ENCODE measurements at regions not wholly inside any gene's neighbourhood (a gene's known extent, or its start where the extent isn't known, plus 50 kb on each side); places are given as distances from the start of the nearest gene placed in this dataset.

GRCh38 chr4:62387808-62388207 lies 1187.7 kb downstream of the ADGRL3 start:
- DNase-seq (ENCODE audit: low read depth) = no peak

- DNase-seq (ENCODE audit: low read depth) = no peak
Observed at GRCh38 chr4:62377700-62378099, 1177.6 kb downstream of the ADGRL3 start.

- no peak for DNase-seq (ENCODE audit: low read depth)
Observed at GRCh38 chr4:62377245-62377644, 1177.1 kb downstream of the ADGRL3 start.

GRCh38 chr4:62366939-62367338 lies 1166.8 kb downstream of the ADGRL3 start:
- no peak for DNase-seq (ENCODE audit: low read depth)

- no peak for DNase-seq (ENCODE audit: low read depth)
Observed at GRCh38 chr4:62360156-62360545, 1160.0 kb downstream of the ADGRL3 start.

GRCh38 chr4:62359441-62360155 lies 1159.5 kb downstream of the ADGRL3 start:
- DNase-seq (ENCODE audit: low read depth) = no peak

GRCh38 chr4:62344915-62345314 lies 1144.8 kb downstream of the ADGRL3 start:
- no peak for DNase-seq (ENCODE audit: low read depth)

- DNase-seq (ENCODE audit: low read depth) = no peak
Observed at GRCh38 chr4:62344474-62344873, 1144.3 kb downstream of the ADGRL3 start.

- DNase-seq (ENCODE audit: low read depth) = no peak
Observed at GRCh38 chr4:62342346-62342745, 1142.2 kb downstream of the ADGRL3 start.

GRCh38 chr4:62328526-62328925 lies 1128.4 kb downstream of the ADGRL3 start:
- no peak for DNase-seq (ENCODE audit: low read depth)

- DNase-seq (ENCODE audit: low read depth) = no peak
Observed at GRCh38 chr4:62327612-62328297, 1127.6 kb downstream of the ADGRL3 start.

- DNase-seq (ENCODE audit: low read depth) = no peak
Observed at GRCh38 chr4:62324215-62324614, 1124.1 kb downstream of the ADGRL3 start.

- DNase-seq (ENCODE audit: low read depth) = no peak
Observed at GRCh38 chr4:62320612-62321011, 1120.5 kb downstream of the ADGRL3 start.

- DNase-seq (ENCODE audit: low read depth) = no peak
Observed at GRCh38 chr4:62302710-62303109, 1102.6 kb downstream of the ADGRL3 start.

- no peak for DNase-seq (ENCODE audit: low read depth)
Observed at GRCh38 chr4:62301500-62301899, 1101.4 kb downstream of the ADGRL3 start.

- DNase-seq (ENCODE audit: low read depth) = no peak
Observed at GRCh38 chr4:62293551-62293950, 1093.4 kb downstream of the ADGRL3 start.

GRCh38 chr4:62292911-62293310 lies 1092.8 kb downstream of the ADGRL3 start:
- no peak for DNase-seq (ENCODE audit: low read depth)

- no peak for DNase-seq (ENCODE audit: low read depth)
Observed at GRCh38 chr4:62288808-62289541, 1088.8 kb downstream of the ADGRL3 start.

- DNase-seq (ENCODE audit: low read depth) = no peak
Observed at GRCh38 chr4:62285026-62285425, 1084.9 kb downstream of the ADGRL3 start.

- DNase-seq (ENCODE audit: low read depth) = no peak
Observed at GRCh38 chr4:62279689-62280088, 1079.6 kb downstream of the ADGRL3 start.

- no peak for DNase-seq (ENCODE audit: low read depth)
Observed at GRCh38 chr4:62275470-62275869, 1075.3 kb downstream of the ADGRL3 start.

- DNase-seq (ENCODE audit: low read depth) = no peak
Observed at GRCh38 chr4:62274782-62275181, 1074.7 kb downstream of the ADGRL3 start.
